Activated T-cell treated with anti-CD3 and anti-CD28 coated beads, Interleukin-2, amount 50 U/mL, for 72 hours (primary cell): ENCODE measurements at regions not wholly inside any gene's neighbourhood (a gene's known extent, or its start where the extent isn't known, plus 50 kb on each side); places are given as distances from the start of the nearest gene placed in this dataset.

Experiments used
- ATAC-seq, 2 donors: fragments of 150-1000 bp; cut with Tn5 transposase; replicated peaks in 1 of 2; 2 replicates each; pipeline ENCODE4 v1.10.0; 2021; ENCODE audit warnings: moderate library complexity in 2 of 2, mild to moderate bottlenecking in 1 of 2
- DNase-seq, 2 donors: peaks; one replicate each; pipeline ENCODE4 v3.0.0; 2021 to 2022; ENCODE audit warnings: mixed read lengths in 1 of 2
- H3K27ac Mint-ChIP-seq: one replicate; pipeline ENCODE4 v1.8.0; 2022; ENCODE audit warnings: mild to moderate bottlenecking, moderate library complexity, mixed read lengths
- H3K27me3 Mint-ChIP-seq: one replicate; pipeline ENCODE4 v1.8.0; 2022; ENCODE audit warnings: low read depth, mixed read lengths
- H3K36me3 Mint-ChIP-seq, 2 donors: one replicate each; pipeline ENCODE4 v1.8.0; 2022; ENCODE audit warnings: mixed read lengths in 2 of 2, mild to moderate bottlenecking in 1 of 2; ENCODE audit not compliant: insufficient read depth in 2 of 2
- H3K4me1 Mint-ChIP-seq: one replicate; pipeline ENCODE4 v1.8.0; 2022; ENCODE audit warnings: low read depth, mixed read lengths
- H3K4me3 Mint-ChIP-seq, 2 donors: one replicate each; pipeline ENCODE4 v1.8.0; 2022; ENCODE audit warnings: mild to moderate bottlenecking in 2 of 2, mixed read lengths in 2 of 2, moderate library complexity in 2 of 2
- H3K9me3 Mint-ChIP-seq, 2 donors: one replicate each; pipeline ENCODE4 v1.8.0; 2022; ENCODE audit warnings: mixed read lengths in 2 of 2

- Mint-ChIP-seq H3K27me3 (no peaks in the 10 kb centered on the region), H3K36me3 (no peaks in the 10 kb centered on the region), H3K4me3 (no peak overlapping the region), H3K4me1 (peaks cover 30% of the 10 kb centered on the region), H3K9me3 (no peaks in the 10 kb centered on the region), H3K27ac (no peak overlapping the region)
- no peak for DNase-seq
- ATAC-seq: no peak
These were observed 1315.3 kb downstream of the TMEM121 start for GRCh38 chr14:106841701-106842100.

- Mint-ChIP-seq H3K27ac (no peak overlapping the region), H3K4me3 (no peak overlapping the region), H3K9me3 (no peaks in the 10 kb centered on the region), H3K36me3 (no peaks in the 10 kb centered on the region), H3K27me3 (no peaks in the 10 kb centered on the region), H3K4me1 (peaks cover 33% of the 10 kb centered on the region)
- DNase-seq: no peak
- ATAC-seq: no peak
These were observed 1316.3 kb downstream of the TMEM121 start for GRCh38 chr14:106842687-106843086.

- no peak for ATAC-seq
- Mint-ChIP-seq H3K9me3 (no peaks in the 10 kb centered on the region), H3K36me3 (no peaks in the 10 kb centered on the region), H3K27ac (no peak overlapping the region), H3K4me3 (peak overlapping the region; percentile 85 to 96), H3K27me3 (no peaks in the 10 kb centered on the region), H3K4me1 (peaks cover 40% of the 10 kb centered on the region)
- DNase-seq: no peak
These were observed 1317.0 kb downstream of the TMEM121 start for GRCh38 chr14:106843386-106843785.

- Mint-ChIP-seq H3K36me3 (no peaks in the 10 kb centered on the region), H3K4me1 (peaks cover 41% of the 10 kb centered on the region), H3K27ac (peak overlapping the region; percentile 81), H3K9me3 (no peaks in the 10 kb centered on the region), H3K27me3 (no peaks in the 10 kb centered on the region), H3K4me3 (peak overlapping the region; percentile 85 to 96)
- ATAC-seq: peak in 1 of 2 donors; percentile 29
- peak; percentile 21 to 33 for DNase-seq
These were observed 1317.6 kb downstream of the TMEM121 start for GRCh38 chr14:106843951-106844483.

GRCh38 chr14:106844608-106845285, 1318.4 kb downstream of the TMEM121 start:
- Mint-ChIP-seq H3K9me3 (no peaks in the 10 kb centered on the region), H3K27ac (peak overlapping the region; percentile 81), H3K36me3 (no peaks in the 10 kb centered on the region), H3K27me3 (no peaks in the 10 kb centered on the region), H3K4me1 (peaks cover 41% of the 10 kb centered on the region), H3K4me3 (peak overlapping the region; percentile 85 to 96)
- DNase-seq: peak; percentile 64 to 70
- peak; percentile 69 to 80 for ATAC-seq

GRCh38 chr14:106845286-106846087, 1319.1 kb downstream of the TMEM121 start:
- Mint-ChIP-seq H3K27me3 (no peaks in the 10 kb centered on the region), H3K4me1 (peaks cover 41% of the 10 kb centered on the region), H3K9me3 (no peaks in the 10 kb centered on the region), H3K27ac (peak overlapping the region; percentile 85), H3K4me3 (peak overlapping the region; percentile 85 to 96), H3K36me3 (no peaks in the 10 kb centered on the region)
- ATAC-seq: peak; percentile 72 to 76
- DNase-seq: peak; percentile 63 to 70

- DNase-seq (no peak), ATAC-seq (no peak)
- H3K4me1 Mint-ChIP-seq: peaks cover 41% of the 10 kb centered on the region
- H3K36me3 Mint-ChIP-seq: no peaks in the 10 kb centered on the region
- peak overlapping the region; percentile 85 for H3K27ac Mint-ChIP-seq
- H3K9me3 Mint-ChIP-seq: no peaks in the 10 kb centered on the region
- H3K4me3 Mint-ChIP-seq: peak overlapping the region; percentile 85 to 96
- no peaks in the 10 kb centered on the region for H3K27me3 Mint-ChIP-seq
These were observed 1319.8 kb downstream of the TMEM121 start for GRCh38 chr14:106846218-106846617.

GRCh38 chr14:106848330-106849121, 1322.1 kb downstream of the TMEM121 start:
- DNase-seq (peak; percentile 13 to 14), ATAC-seq (peak in 1 of 2 donors; percentile 33)
- H3K4me1 Mint-ChIP-seq: peaks cover 37% of the 10 kb centered on the region
- H3K36me3 Mint-ChIP-seq: no peaks in the 10 kb centered on the region
- peaks cover 6% of the 10 kb centered on the region for H3K27me3 Mint-ChIP-seq
- H3K4me3 Mint-ChIP-seq: no peak overlapping the region
- H3K27ac Mint-ChIP-seq: no peak overlapping the region
- H3K9me3 Mint-ChIP-seq: no peaks in the 10 kb centered on the region

- no peak for DNase-seq
- Mint-ChIP-seq H3K4me3 (no peak overlapping the region), H3K4me1 (peaks cover 17% of the 10 kb centered on the region), H3K27me3 (peaks cover 6% of the 10 kb centered on the region), H3K9me3 (no peaks in the 10 kb centered on the region), H3K27ac (no peak overlapping the region), H3K36me3 (no peaks in the 10 kb centered on the region)
- ATAC-seq: no peak
These were observed 1324.8 kb downstream of the TMEM121 start for GRCh38 chr14:106850913-106851825.

- H3K4me1 Mint-ChIP-seq: peaks cover 24% of the 10 kb centered on the region
- H3K4me3 Mint-ChIP-seq: peak overlapping the region; percentile 69 to 74
- H3K36me3 Mint-ChIP-seq: no peaks in the 10 kb centered on the region
- no peak overlapping the region for H3K27ac Mint-ChIP-seq
- peak; percentile 81 to 89 for DNase-seq
- peaks cover 40% of the 10 kb centered on the region for H3K27me3 Mint-ChIP-seq
- no peaks in the 10 kb centered on the region for H3K9me3 Mint-ChIP-seq
- peak; percentile 76 to 88 for ATAC-seq
These were observed 1346.4 kb downstream of the TMEM121 start for GRCh38 chr14:106872611-106873446.

GRCh38 chr14:106874350-106874749, 1348.0 kb downstream of the TMEM121 start:
- DNase-seq (no peak), ATAC-seq (peak in 1 of 2 donors; percentile 27)
- peaks cover 28% of the 10 kb centered on the region for H3K4me1 Mint-ChIP-seq
- no peaks in the 10 kb centered on the region for H3K36me3 Mint-ChIP-seq
- peaks cover 34% of the 10 kb centered on the region for H3K27me3 Mint-ChIP-seq
- no peak overlapping the region for H3K4me3 Mint-ChIP-seq
- H3K27ac Mint-ChIP-seq: no peak overlapping the region
- no peaks in the 10 kb centered on the region for H3K9me3 Mint-ChIP-seq
